NCI-H748 treated with DMSO at 0.1 percent for 48 hours (cell line): ENCODE measurements at regions not wholly inside any gene's neighbourhood (a gene's known extent, or its start where the extent isn't known, plus 50 kb on each side); places are given as distances from the start of the nearest gene placed in this dataset.

Experiments used
- DNase-seq: peaks from one replicate; lab custom pipeline; 2025; lab: John Stamatoyannopoulos, UW

DNA sequence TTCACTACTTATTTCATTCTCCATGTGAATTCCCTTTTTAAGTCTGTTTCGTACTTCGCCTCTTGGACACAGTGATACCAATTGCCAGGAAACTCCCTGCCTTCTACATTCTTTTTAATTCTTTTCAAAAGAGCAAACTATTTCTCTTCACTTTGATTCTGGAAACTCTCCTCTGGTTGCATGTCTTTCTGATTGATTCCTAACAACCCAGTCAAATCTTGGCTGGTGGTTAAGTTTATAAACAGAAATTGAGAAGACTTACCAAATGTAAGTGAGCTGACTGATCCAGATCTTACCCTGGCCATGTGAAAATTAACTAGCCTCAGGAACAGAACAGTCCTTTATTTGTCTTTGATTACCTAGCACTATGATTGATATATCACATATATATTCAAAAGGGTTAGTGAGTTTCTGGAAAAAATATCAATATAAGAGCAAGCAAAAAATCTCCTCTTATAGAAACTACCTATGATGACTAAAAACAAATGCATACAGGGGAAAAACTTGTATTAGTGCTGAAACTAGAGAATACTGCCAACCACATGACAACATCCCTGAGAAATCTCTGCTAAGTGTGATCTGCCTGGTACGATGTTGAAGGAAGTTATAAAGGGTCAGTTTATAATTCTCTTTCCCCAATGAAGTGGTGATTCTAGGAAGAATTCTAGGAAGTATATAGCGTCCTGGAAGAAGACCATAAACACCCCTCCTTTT is 152.6 kb upstream of the HTR2A start:
- no peak for DNase-seq

DNA sequence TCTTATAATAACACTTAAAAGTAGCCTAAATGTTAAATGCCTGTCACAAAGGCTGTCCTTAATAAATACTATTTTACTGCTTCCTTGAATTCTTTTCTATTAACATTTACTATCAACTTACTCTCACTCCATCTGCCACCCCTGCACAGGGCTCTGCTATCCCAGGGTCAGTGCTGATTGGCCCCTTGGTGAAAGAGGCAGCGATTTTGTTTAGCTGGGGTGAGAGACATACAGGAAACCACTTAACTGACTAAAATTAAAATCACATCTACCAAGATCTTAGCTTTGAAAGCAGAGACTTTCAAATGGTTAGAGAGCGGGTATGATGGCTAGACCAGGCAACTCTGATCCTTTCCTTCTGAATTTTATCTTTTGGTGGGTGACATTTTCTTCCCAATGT is 149.9 kb upstream of the HTR2A start:
- DNase-seq = no peak

DNA sequence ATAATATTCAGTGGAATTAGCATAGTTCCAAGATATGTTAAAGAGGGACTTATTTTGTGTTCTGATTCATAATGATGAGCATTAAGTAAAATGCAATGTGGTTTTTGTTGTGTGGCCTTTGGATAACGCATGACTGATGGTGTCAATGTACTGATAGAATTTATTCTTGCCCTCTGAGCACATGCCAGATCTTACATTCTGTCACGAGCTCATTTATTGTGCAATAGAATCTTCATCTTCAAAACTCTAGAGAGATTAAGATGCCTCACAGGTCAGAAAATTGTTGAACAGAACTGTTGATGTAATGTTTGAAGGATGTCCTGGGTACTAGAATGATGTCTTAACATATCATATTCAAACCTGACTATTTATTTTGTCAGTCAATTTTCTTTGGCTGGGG is 148.0 kb upstream of the HTR2A start:
- DNase-seq = no peak

DNA sequence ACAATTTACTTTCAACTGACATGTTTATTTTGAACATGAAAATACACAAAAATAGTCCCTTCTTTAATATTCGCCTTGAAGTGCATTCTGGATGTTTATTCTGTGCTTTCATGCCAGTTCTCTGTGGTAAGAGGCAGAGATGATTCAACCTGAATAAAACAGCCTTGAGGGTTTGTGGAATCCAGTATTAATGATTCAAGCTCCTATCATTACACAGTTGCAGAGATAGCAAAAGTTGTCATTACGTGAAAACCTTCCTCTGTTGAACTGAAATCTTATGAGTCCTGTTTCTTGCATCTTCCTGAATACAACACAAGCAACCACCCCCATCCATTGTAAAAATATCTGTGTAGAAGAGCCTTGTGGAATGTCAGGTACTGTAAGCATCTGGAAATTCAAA is 142.3 kb upstream of the HTR2A start:
- DNase-seq = no peak

DNA sequence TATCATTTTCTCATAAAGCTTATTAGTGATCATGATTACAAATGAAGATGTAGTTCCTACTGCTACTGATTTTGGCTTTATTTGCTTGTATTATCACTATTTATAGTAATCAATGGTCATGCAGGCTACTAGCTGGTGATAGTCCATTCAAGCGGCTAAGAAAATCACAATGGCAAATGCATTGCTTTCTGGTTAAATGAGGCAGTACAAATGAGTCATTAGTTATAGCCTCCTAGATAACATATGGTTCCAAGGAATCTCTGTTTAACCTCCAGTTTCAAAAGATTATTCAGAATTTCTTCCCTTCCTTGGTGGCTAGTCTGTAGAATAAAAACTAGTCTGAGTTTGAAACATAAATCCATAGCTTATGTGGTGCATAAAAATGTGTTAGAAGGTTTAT is 141.3 kb upstream of the HTR2A start:
- DNase-seq = no peak

DNA sequence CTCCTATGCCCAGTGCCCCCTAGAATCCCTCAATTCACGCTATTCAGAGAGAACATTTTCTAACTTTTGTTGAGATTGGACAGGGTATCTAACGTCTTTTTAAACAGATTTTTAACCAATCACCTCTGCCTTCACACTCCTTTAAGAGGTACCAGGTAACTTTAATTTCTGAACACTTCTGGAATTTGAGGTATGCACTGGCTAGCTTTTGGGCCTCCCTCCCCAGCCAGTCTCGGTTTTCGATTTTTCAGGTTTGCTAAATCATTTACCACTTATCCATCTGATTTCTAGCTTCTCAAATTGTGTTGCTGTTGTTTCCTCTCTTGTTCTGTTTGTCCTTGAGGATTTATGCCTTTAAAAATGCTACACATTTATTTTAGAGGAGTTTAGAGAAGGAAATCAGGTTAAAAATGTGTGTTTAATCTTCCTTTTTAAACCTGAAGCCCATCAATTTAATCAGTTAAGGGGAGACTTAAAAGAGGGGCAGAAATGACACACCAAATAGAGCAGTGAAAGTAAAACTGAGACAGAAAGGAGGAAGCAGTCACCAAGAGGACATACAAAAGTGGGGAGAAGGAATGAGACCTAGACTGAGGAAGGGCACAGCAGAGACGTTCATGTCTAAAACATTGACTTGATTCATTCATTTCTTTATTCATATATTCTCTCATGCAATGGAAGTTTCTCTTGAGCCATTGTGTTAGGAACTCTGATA is 139.6 kb upstream of the HTR2A start:
- DNase-seq = no peak

DNA sequence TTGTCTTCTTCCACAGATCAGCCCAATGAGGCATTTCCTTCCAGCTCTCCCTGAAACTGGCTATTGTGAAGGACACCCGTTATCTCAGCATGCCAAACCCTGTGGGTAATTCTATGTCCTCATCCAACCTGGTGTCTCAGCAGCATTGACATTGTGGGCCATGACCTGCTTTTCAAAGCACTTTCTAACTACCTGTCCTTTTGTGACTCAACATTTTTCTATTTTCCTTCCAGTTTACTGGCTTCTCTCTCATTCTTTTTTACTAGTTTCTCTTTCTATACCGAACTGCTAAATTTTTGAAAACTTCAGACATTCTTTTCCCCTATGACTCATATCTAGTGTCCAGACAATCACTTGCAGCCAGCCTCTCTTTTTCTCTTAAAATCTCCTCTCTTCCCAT is 136.4 kb upstream of the HTR2A start:
- no peak for DNase-seq

DNA sequence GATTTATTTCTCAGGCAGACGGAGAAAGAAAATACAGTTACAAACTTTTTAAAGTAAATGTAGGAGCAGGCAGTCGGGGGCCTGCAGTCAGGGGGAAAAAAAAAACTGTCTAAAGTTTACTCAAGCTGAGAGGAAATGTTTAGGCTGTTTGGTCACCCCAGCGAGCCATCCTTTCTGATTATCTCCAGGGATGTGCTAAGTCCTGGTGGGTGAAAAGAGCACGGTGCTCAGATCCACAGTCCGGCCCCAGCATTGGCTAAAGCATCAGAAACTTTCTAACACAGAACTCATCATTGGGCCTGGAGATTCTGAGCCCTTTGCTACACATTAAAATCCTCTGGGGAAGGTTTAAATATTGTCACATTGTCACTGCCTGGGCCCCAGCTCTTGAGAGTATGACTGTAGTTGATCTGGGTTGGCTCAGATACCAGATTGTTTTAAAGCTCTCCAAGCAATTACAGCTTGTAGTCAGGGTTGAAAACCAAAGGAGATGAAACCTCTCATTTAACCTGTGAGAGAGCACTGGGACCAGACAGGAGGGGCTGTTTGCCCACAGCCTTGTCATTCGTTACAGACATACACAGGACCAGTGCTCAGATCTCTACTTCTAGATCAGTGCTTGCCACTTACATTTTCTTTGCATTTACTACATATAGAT is 131.1 kb upstream of the HTR2A start:
- no peak for DNase-seq

DNA sequence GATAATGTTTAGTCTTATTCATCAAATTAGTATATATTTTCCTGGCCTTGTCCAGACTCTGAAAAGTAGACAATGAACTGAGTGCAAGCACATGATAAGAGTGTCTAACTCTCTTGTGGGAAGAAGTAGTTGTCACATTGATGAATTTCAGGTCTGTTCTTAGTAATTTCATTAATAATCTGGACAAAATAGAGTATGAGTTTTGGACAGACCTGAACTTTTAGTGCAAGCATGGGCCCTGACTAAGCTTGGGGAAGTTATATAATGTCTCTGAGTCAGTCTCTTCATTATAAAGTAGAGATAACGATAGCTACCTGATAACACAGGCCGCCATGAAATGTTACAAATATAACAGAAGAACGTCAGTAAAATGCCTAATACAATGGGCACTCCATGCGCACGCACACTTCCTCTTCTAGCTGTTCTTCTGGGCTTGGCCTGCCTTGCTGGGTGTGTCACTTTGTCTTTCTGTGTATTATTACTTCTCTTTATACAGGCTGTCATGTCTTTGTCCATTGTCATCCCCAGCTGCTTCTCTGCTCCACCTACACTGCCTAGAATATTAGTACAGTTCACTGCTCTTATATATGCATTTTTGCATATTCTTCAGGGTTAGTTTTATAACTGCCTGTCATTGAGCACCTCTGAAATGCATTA is 129.1 kb upstream of the HTR2A start:
- no peak for DNase-seq

DNA sequence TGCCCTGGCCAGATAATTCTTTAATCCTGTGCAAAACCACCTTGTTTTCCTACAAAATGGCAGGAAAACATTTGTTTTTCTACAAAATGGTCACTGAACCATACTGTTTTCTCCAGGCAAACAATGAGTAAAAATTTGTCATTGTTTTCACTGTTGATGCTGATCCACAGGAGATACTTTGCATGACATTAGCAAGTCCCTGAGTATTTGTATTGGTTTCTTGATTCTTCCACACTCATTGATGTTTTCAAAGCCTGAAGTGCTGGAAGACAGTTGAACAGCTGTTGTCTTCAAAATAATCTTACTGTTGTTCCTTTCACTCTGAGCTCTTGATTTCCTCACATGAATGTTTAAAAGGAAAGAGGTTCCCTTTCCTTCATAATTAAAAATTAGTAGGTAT is 123.1 kb upstream of the HTR2A start:
- DNase-seq = no peak

DNA sequence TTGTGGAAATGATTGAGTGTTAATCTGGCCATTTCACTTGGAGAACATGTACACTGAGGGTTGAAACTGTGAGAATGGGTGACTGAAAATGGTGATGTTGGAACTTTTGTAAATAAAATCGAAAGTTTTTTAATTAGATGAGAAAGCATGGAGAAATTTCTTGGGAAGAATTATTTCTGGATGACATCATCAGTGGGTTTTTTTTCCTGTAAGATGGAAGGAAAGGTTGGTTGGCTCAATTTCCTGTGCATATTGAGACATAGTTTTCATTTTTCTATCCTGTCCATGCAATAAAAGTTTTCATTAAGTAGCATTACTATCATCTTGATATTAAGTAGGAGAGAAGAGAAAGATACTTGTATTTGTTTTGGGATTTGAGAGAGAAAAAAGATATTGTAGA is 120.6 kb upstream of the HTR2A start:
- DNase-seq = no peak

DNA sequence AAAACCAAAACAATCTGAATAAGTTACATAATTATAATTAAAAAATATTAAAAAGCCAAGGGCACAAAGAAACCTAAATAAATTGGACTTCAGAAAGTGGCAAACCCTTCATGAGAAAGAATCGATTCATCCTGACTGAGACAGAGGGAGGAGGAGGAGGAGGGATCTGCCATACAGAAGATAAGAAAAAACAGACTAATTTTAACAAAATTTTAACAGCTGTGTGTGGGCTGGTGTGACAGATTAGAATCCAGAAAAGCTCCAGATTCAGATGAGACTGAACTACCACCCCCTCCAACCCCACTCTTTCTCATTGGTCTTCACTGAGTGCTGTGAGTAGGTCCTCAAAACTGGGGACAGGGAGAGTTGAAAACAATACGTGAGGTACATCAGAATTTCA is 111.5 kb upstream of the HTR2A start:
- no peak for DNase-seq

DNA sequence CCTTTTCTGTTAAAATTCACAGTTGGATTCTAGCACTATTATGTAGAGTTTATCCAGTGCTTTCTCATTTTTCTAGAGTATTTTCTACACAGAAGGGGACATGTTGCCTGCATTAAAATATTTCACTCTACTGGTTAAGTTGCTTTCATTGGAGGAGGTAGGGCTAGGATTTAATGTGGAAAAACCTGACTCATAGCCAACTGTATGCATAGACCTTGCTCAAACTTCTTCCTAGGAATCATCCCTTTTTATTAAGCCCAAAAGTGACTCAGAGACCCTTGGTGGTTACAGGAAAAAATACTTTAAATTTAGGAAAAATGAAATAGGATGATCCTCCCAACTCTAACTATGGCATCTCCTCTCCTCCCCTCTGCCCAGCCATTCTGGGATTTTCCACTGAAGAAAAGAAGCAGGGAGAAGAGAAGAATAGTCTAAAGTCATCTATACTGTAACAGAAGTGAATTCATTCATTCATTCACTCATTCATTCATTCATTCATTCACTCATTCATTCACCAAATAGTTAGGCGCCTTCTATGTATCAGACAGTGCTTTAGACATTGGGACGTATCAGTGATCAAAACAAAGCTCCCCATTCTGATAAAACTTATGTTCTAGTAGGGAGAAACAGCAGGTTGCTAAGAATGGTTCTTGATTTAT is 109.0 kb upstream of the HTR2A start:
- no peak for DNase-seq

DNA sequence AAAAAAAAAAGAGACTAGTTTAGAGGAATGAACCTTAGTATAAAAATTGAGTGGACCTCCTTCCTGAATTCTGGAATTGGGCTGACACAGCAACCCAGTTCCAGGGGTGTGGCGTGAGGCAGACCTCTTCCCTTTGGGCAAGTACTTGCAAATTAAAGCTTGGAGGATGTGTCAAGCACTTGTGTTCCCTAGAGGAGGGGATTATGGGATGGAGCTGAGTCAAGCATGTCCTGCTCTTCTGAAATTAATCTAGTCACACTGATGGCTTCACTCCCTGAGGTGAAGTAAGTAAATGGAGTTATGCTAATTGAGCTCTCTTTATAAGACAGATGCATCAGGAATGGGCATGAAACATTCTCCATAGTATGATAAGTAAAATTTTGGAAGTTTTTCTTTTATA is 107.7 kb upstream of the HTR2A start:
- DNase-seq = no peak

DNA sequence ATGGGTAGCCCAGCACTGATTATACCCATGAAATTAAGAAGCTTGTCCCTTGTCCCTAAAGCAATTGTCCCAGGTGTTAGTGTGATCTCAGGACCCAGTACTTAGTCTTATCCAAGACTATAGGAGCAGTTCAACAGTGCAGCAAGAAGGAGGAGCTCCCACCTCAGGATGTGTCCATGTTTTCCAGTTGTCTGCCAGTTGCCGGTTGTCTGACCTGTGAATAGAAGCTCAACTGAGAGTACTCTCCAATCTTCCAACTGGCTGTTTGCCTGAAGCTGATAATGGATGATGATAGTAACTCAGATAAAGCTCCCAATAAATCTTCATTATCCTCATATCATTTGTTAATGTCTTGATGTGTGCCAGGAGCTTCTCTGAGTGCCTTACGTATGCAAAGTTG is 107.2 kb upstream of the HTR2A start:
- no peak for DNase-seq

DNA sequence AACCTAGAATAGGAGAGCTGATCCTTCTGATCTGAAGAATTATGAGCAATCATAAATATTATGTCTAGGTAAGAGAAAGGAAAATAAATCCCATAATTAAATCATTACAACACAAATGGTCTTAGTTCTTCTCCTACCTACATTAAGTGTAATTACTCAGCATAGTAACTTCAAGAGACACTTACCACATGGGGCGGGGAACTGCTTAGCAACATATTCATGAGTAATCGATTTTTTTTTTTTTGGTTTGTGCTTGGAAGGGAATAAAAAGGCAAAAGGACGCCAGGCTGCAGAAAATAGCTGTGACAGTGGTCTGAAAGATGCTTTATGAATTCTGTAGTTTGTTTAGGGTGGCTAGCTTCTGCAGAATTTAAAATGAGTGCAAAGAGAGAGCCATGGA is 103.3 kb upstream of the HTR2A start:
- peak; percentile 8 for DNase-seq

DNA sequence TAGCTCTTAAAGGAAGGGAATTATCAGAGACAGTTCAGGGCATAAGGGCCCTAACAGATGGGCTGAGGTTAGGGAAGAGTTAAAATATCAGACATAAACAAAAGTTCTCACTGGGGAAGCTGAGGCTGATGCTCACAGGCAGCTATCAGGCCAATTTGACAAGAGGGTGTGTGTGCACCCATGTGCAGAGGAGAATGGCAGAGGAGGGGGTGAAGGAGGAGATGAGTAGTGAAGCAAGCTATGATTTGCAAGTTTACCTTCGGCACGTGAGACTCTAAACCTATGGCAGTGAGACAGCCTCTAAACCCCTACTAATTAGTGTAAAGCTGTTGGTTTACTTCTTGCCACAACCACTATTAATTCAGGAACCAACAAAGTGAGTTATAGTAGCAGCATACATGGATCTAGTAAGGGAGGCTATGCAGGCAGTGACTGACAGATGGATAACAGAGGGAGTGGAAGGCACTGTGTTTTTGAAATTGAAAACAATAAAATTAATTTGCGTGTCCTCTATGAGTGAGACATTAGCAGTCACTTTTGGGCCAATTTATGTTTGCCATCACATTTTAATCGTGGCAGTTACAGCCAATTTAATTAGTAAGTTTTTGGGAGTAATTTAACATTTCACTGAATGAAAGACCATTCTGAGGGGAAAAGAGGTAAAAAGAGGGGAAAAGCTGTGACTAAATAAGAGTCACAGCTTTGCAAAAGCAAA is 99.6 kb upstream of the HTR2A start:
- no peak for DNase-seq

DNA sequence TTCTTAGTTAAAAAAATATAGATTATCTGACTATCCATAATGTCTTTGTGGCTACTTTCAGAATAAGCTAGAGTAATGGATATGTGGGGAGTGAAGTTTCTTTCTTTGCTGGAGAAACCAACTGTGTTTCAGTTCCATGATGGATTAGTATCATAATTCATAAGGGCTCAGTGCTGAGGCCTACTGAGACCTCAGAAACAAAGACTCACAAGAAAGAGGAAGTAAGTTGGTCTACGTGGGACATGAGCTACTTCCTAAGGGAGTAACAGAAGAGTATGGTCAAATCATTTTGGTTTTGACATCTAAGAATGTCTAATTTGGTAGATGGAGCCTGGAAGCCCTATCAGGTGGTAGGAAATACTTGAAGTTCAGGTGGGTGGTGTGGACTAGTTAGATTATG is 99.0 kb upstream of the HTR2A start:
- DNase-seq = no peak

DNA sequence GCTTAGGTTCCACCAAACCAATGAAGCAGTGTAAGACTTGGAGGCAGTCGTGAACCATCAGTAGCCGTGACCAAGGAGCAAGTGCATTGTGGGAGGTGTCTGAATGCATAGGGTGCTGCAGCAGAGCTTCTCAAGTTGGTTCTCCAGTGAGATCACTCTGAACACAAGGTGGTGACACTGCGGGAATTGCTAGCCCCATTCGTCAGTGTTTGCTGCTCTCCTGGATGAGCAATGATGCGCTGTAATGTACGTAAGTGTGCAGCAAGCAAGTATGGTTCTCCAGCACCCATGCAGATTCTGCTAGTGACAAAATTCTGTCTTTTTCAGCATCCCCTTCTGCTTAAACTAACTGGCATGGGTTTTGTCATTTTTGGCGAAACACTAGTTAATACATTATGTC is 97.6 kb upstream of the HTR2A start:
- DNase-seq = no peak

DNA sequence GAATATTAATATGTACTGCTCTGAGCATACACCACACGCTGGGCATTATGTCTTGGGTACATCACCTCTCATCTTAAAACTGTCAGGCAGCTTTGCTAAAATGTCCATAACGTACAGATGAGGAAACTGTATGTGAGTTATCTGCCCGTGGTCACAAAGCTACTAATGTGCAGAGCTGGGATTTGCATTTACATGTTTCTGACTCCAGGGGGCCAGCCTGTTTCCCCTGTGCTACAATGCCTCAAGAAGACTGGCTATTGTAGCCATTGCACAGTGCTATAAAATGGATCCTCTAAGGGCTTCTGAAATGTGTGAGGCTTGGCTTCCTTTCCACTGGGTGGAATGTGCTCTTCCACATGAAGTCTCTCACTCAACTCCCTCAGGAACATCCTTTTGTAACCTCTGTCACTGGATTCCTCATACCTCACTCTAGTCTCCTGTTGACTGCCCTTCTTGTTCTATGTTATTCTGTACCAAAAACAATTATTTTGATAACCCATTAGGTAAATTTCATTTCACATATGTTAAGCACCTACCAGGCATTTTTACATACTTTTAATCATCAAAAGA is 95.6 kb upstream of the HTR2A start:
- DNase-seq = peak; percentile 2

DNA sequence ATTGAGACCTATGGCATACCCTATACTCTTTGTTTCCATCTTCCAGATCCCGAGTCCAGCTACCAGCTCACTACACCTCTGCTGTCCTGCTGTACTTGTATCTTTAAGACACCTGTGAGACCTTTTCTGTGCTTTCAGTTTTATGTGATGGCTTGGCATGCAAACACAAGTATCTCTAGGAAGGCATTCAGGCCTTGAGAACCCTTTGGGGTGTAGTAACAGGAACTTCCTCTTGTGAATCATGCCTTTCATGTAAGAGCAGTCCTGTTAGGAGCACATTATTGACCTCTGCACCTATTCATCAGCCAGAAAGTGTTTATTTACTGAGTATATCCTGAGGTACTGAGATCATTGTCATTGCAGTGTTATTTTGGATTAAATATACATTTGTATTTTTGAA is 87.0 kb upstream of the HTR2A start:
- no peak for DNase-seq
